Transverse colon (tissue), 4 donors: ENCODE measurements at regions not wholly inside any gene's neighbourhood (a gene's known extent, or its start where the extent isn't known, plus 50 kb on each side); places are given as distances from the start of the nearest gene placed in this dataset.

Experiments
- DNase-seq: peaks from one replicate; pipeline ENCODE4 v3.0.0-alpha.2; 2019
- H3K27ac ChIP-seq, 4 donors: fragments of 200-600 bp; sonication (generic); 2 replicates each; pipeline ENCODE4 v1.5.1; 2016 to 2018; ENCODE audit warnings: inconsistent platforms in 4 of 4
- H3K27me3 ChIP-seq: fragments of 200-600 bp; sonication (generic); 2 replicates; pipeline ENCODE4 v1.5.1; 2017; ENCODE audit warnings: inconsistent platforms
- H3K36me3 ChIP-seq, 4 donors: fragments of 200-600 bp; sonication (generic); 2 replicates each; pipeline ENCODE4 v1.5.1; 2017 to 2019; ENCODE audit warnings: inconsistent platforms in 4 of 4
- H3K4me1 ChIP-seq, 4 donors: fragments of 200-600 bp; sonication (generic); 2 replicates each; pipeline ENCODE4 v1.5.1; 2017 to 2020; ENCODE audit warnings: inconsistent platforms in 4 of 4
- H3K4me3 ChIP-seq, 4 donors: fragments of 200-600 bp; sonication (generic); 1 replicate in 1 of 4; 2 replicates in 3 of 4; pipeline versions ENCODE4 v1.5.1 to v1.6.1; 2017 to 2019; ENCODE audit warnings: inconsistent platforms in 4 of 4
- H3K9me3 ChIP-seq, 2 donors: fragments of 200-600 bp; sonication (generic); 2 replicates each; pipeline ENCODE4 v1.5.1; 2017 to 2019; ENCODE audit warnings: inconsistent platforms in 2 of 2
- EP300 ChIP-seq: sonication (generic); formaldehyde crosslinking; IDR thresholded peaks from one replicate; pipeline ENCODE4 v1.6.1; 2017; ENCODE audit warnings: antibody characterized with exemption, low read depth
- POLR2A ChIP-seq: fragments of 450-650 bp; IDR thresholded peaks from one replicate; pipeline ENCODE4 v1.6.1; 2016; ENCODE audit warnings: antibody characterized with exemption, mild to moderate bottlenecking, moderate library complexity
- POLR2AphosphoS5 ChIP-seq, 3 donors: sonication (generic); formaldehyde crosslinking; IDR thresholded peaks; one replicate each; pipeline ENCODE4 v1.6.1; 2016; ENCODE audit warnings: antibody characterized with exemption in 3 of 3
- WGBS, 2 donors: methylation state at CpG; one replicate each; pipeline ENCODE4 v1.1.5; 2018; ENCODE audit warnings: low coverage in 1 of 2; 5-methylcytosine and 5-hydroxymethylcytosine counted together
- in situ Hi-C, 4 donors: fragments of 200-750 bp; cut with MboI; loops; one replicate each; pipeline versions ENCODE4 v1.15.0 to v1.15.1; 2017; ENCODE audit warnings: low sequenced_read_pairs in 3 of 4, low pct_ligation_motif_present in 1 of 4, low pct_unique_long_range_greater_than_20kb in 1 of 4
- intact Hi-C: fragments of 100-400 bp; cut with DNase I; formaldehyde crosslinking; loops from one replicate; pipeline ENCODE4 v1.15.1; 2023; ENCODE audit warnings: low total_unique reads
- TF ChIP-seq, protein P1 (sequence below), 5 experiments: fragments of 200-600 bp in 3 of 5; fragments of 450-650 bp in 2 of 5; sonication (generic) in 3 of 5; IDR thresholded peaks; 1 replicate in 2 of 5; 2 replicates in 3 of 5; pipeline ENCODE4 v1.5.1; 2016 to 2017; ENCODE audit warnings: antibody characterized with exemption in 5 of 5, inconsistent platforms in 3 of 5, mild to moderate bottlenecking in 2 of 5, moderate library complexity in 1 of 5

DNA sequence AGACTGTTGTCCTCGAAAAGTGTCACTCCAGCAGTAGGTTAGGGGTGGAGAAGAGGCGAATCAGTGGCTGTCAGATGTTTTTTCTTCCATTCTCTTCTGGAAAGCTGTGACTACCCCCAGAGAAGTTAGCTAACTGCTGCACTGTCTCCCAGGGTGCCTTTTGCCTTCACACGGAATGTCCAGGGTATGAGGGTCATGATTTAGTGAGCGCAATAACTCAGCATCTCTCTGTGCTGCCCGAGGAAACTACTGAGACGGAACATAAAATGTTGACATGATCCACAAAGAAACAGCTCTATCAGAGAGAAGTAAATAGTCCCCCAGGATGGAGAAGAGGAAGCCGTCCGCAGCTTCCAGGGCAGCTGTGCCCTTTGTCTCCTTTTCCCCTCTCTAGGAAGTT lies 254.0 kb upstream of the ARGLU1 start:
- in situ Hi-C loops = no loop called here

DNA sequence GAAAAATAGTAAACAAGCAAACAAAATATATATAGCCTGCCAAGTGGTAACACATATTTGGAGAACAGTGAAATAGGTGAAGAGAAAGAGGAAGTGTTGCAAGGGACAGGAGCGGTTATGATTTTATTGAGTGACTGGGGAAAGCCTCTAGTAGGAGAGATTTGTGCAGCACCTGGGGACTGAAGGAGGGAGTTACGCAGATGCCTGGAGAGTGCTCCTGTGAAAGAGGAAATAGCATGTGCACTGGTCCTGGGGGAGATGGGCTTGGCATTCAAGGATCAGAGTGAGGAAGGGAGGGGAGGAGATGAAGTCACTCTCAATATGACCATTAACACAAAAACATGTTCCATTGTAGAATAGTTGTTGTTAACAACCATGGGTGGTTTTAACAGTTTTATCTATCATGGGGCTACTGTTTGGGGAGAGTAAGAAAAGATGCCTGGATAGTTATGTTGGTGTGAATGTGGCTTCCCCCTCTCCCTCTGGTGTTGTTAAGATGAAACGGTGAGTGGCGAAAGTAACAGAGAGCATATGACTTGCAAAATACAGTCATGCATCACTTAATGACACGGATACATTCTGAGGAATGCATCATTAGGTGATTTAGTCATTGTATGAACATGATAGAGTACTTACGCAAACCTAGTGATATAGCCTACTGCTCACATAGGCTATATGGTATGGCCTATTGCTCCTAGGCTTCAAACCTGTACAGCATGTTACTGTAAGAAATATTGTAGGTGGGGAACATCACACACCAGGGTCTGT lies 251.7 kb upstream of the ARGLU1 start:
- no peak for DNase-seq
- H3K4me1 ChIP-seq = no peaks in the 10 kb centered on the region
- H3K4me3 ChIP-seq = no peak overlapping the region
- intact Hi-C loops = no loop called here
- in situ Hi-C loops = no loop called here
- no peak overlapping the region for H3K27ac ChIP-seq
- no peaks in the 10 kb centered on the region for H3K36me3 ChIP-seq
- H3K9me3 ChIP-seq = no peaks in the 10 kb centered on the region
- TF ChIP-seq EP300 = no peak
- TF ChIP-seq, protein P1, sequence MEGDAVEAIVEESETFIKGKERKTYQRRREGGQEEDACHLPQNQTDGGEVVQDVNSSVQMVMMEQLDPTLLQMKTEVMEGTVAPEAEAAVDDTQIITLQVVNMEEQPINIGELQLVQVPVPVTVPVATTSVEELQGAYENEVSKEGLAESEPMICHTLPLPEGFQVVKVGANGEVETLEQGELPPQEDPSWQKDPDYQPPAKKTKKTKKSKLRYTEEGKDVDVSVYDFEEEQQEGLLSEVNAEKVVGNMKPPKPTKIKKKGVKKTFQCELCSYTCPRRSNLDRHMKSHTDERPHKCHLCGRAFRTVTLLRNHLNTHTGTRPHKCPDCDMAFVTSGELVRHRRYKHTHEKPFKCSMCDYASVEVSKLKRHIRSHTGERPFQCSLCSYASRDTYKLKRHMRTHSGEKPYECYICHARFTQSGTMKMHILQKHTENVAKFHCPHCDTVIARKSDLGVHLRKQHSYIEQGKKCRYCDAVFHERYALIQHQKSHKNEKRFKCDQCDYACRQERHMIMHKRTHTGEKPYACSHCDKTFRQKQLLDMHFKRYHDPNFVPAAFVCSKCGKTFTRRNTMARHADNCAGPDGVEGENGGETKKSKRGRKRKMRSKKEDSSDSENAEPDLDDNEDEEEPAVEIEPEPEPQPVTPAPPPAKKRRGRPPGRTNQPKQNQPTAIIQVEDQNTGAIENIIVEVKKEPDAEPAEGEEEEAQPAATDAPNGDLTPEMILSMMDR (IDR thresholded peaks at IDR 0.05) = no peak
- TF ChIP-seq POLR2A = no peak
- 74 to 79% methylated on average over 6 of the region's 6 CpGs for WGBS, 2 donors
- H3K27me3 ChIP-seq = no peaks in the 10 kb centered on the region

More for the DNA sequence above, 254.0 kb upstream of the ARGLU1 start:
- Histone ChIP-seq H3K27me3 (no peaks in the 10 kb centered on the region), H3K36me3 (no peaks in the 10 kb centered on the region), H3K4me3 (no peak overlapping the region), H3K9me3 (no peaks in the 10 kb centered on the region), H3K4me1 (no peaks in the 10 kb centered on the region), H3K27ac (no peak overlapping the region)
- WGBS, 2 donors = 62 to 66% methylated on average over 5 to 8 of the region's 8 CpGs
- intact Hi-C loops = no loop called here
- TF ChIP-seq POLR2AphosphoS5 (IDR thresholded peaks at IDR 0.05) (no peak), EP300 (no peak), POLR2A (no peak)
- TF ChIP-seq, protein P1 (IDR thresholded peaks at IDR 0.05) = no peak
- DNase-seq = no peak

DNA sequence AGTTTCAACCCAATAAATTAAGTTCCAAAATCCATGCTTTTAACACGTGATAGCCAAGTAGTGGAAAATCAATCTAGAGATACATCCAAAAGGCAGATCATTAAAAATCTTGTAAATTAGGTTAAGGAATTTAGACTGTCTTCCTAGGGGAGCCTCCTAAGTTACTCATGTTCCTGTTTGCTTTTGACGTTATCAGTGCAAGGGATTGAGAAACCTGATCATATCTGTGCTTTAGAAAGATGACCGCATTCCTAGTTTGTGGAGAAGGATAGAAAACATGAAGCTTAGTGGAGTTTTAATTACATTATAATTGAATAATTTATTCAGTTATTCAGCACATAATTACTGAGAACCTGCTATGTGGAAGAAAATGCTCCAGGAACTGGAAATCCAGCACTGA lies 251.0 kb upstream of the ARGLU1 start:
- Histone ChIP-seq H3K27ac (no peak overlapping the region), H3K4me3 (no peak overlapping the region), H3K27me3 (no peaks in the 10 kb centered on the region), H3K9me3 (no peaks in the 10 kb centered on the region), H3K36me3 (no peaks in the 10 kb centered on the region), H3K4me1 (no peaks in the 10 kb centered on the region)
- in situ Hi-C loops = no loop called here
- DNase-seq = no peak
- WGBS, 2 donors = 69 to 79% methylated on average over 3 of the region's 3 CpGs
- TF ChIP-seq EP300 (no peak), POLR2A (no peak), POLR2AphosphoS5 (IDR thresholded peaks at IDR 0.05) (no peak)
- TF ChIP-seq, protein P1 (IDR thresholded peaks at IDR 0.05) = no peak
- intact Hi-C loops = no loop called here

DNA sequence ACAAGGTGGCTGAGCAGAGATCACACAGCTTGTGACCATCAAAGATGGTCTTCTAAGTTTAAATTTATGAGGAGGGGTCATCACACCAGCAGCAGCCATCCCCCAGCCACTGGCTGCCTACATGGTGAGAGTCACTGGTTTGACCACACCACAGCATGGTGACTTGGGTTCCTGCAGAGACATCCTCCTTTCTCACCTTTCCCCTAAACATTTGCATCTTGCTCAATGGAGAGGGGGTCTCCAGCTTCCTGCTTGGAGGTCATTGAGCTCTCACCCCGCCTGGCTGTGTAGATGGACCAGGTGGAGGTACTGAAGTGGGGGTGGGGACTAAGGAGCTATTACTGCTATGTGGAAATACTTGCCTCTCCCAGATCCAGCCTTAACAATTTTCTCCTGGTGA lies 247.6 kb upstream of the ARGLU1 start:
- H3K27me3 ChIP-seq = no peaks in the 10 kb centered on the region
- no peaks in the 10 kb centered on the region for H3K9me3 ChIP-seq
- no peak overlapping the region for H3K4me3 ChIP-seq
- intact Hi-C loops (no loop called here), in situ Hi-C loops (no loop called here)
- no peak overlapping the region for H3K27ac ChIP-seq
- TF ChIP-seq EP300 (no peak), POLR2A (no peak), POLR2AphosphoS5 (IDR thresholded peaks at IDR 0.05) (no peak)
- TF ChIP-seq, protein P1 (IDR thresholded peaks at IDR 0.05) = no peak
- H3K36me3 ChIP-seq = no peaks in the 10 kb centered on the region
- WGBS, 2 donors = 47% methylated on average over 1 of the region's 1 CpG; no CpG with 5 or more reads in 1 of the 2 donors
- H3K4me1 ChIP-seq = no peaks in the 10 kb centered on the region
- DNase-seq = no peak
